HG02642 (cell line): ENCODE measurements at regions not wholly inside any gene's neighbourhood (a gene's known extent, or its start where the extent isn't known, plus 50 kb on each side); places are given as distances from the start of the nearest gene placed in this dataset.
"Not testable (repeated sequence)": the region's sequence is repeated elsewhere in the genome, so short reads cannot be mapped to it uniquely, and the experiment has no call there.

ENCODE experiments used
- ATAC-seq: cut with Tn5 transposase; IDR thresholded peaks from one replicate; pipeline ENCODE4 v1.9.1; 2021; ENCODE audit warnings: mild to moderate bottlenecking; ENCODE audit not compliant: unreplicated experiment, poor library complexity

GRCh38 chr12:58117667-58118066, 176.3 kb downstream of the ATP23 start:
- ATAC-seq, result no peak

- ATAC-seq, result not testable (repeated sequence)
Measured at GRCh38 chr12:58125761-58126160, 184.4 kb downstream of the ATP23 start.

- no peak for ATAC-seq
Measured at GRCh38 chr12:58131986-58132755, 190.8 kb downstream of the ATP23 start.

- no peak for ATAC-seq
Measured at GRCh38 chr12:58138424-58138823, 197.1 kb downstream of the ATP23 start.

GRCh38 chr12:58139894-58140293, 198.5 kb downstream of the ATP23 start:
- ATAC-seq, result no peak

GRCh38 chr12:58140395-58140794, 199.0 kb downstream of the ATP23 start:
- no peak for ATAC-seq

- ATAC-seq, result no peak
Measured at GRCh38 chr12:58142991-58143390, 201.6 kb downstream of the ATP23 start.

- ATAC-seq, result no peak
Measured at GRCh38 chr12:58143498-58143995, 202.2 kb downstream of the ATP23 start.

GRCh38 chr12:58148405-58148804, 207.0 kb downstream of the ATP23 start:
- no peak for ATAC-seq

GRCh38 chr12:58148976-58149375, 207.6 kb downstream of the ATP23 start:
- ATAC-seq, result no peak

- ATAC-seq, result no peak
Measured at GRCh38 chr12:58154359-58154758, 213.0 kb downstream of the ATP23 start.

GRCh38 chr12:58156697-58157096, 215.3 kb downstream of the ATP23 start:
- no peak for ATAC-seq

- ATAC-seq, result no peak
Measured at GRCh38 chr12:58159941-58160340, 218.6 kb downstream of the ATP23 start.

GRCh38 chr12:58161773-58162172, 220.4 kb downstream of the ATP23 start:
- no peak for ATAC-seq

GRCh38 chr12:58163021-58163420, 221.7 kb downstream of the ATP23 start:
- no peak for ATAC-seq

- ATAC-seq, result no peak
Measured at GRCh38 chr12:58166643-58167042, 225.3 kb downstream of the ATP23 start.

- no peak for ATAC-seq
Measured at GRCh38 chr12:58167622-58168021, 226.3 kb downstream of the ATP23 start.

- no peak for ATAC-seq
Measured at GRCh38 chr12:58169826-58170225, 228.5 kb downstream of the ATP23 start.

- ATAC-seq, result no peak
Measured at GRCh38 chr12:58171914-58172313, 230.5 kb downstream of the ATP23 start.

GRCh38 chr12:58172433-58173073, 231.2 kb downstream of the ATP23 start:
- ATAC-seq, result no peak

GRCh38 chr12:58174316-58174715, 232.9 kb downstream of the ATP23 start:
- ATAC-seq, result no peak
